ENCODE measurements at regions not wholly inside any gene's neighbourhood (a gene's known extent, or its start where the extent isn't known, plus 50 kb on each side); places are given as distances from the start of the nearest gene placed in this dataset.
A peak's percentile ranks its signal among the peaks of the same experiment; 100 is the strongest.

DNA sequence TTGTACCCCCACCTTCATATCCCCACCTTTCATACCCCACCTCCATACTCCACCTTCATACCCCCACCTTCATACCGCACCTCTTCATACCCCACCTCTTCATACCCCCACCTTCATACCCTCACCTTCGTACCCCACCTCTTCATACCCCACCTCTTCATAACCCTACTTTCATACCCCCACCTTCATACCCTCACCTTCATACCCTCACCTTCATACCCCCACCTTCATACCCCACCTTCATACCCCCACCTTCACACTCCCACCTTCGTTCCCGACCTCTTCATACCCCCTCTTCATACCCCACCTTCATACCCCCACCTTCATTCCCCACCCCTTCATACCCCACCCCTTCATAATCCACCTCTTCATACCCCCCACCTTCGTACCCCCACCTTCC lies 92.9 kb upstream of the NAA20 start:
- H3K27ac ChIP-seq, result no peak overlapping the region
- no peaks in the 10 kb centered on the region for H3K9me3 ChIP-seq
- H3K4me1 ChIP-seq, result peaks cover 49% of the 10 kb centered on the region
- TF ChIP-seq, protein P1, sequence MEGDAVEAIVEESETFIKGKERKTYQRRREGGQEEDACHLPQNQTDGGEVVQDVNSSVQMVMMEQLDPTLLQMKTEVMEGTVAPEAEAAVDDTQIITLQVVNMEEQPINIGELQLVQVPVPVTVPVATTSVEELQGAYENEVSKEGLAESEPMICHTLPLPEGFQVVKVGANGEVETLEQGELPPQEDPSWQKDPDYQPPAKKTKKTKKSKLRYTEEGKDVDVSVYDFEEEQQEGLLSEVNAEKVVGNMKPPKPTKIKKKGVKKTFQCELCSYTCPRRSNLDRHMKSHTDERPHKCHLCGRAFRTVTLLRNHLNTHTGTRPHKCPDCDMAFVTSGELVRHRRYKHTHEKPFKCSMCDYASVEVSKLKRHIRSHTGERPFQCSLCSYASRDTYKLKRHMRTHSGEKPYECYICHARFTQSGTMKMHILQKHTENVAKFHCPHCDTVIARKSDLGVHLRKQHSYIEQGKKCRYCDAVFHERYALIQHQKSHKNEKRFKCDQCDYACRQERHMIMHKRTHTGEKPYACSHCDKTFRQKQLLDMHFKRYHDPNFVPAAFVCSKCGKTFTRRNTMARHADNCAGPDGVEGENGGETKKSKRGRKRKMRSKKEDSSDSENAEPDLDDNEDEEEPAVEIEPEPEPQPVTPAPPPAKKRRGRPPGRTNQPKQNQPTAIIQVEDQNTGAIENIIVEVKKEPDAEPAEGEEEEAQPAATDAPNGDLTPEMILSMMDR (IDR thresholded peaks at IDR 0.05), result no peak
- TF ChIP-seq POLR2A (IDR thresholded peaks at IDR 0.05) (no peak), POLR2AphosphoS5 (IDR thresholded peaks at IDR 0.05) (no peak), EP300 (IDR thresholded peaks at IDR 0.05) (no peak)
- H3K36me3 ChIP-seq, result no peaks in the 10 kb centered on the region
- H3K4me3 ChIP-seq, result no peak overlapping the region
- H3K27me3 ChIP-seq, result no peaks in the 10 kb centered on the region
- WGBS, result 12% methylated on average over 2 of the region's 5 CpGs
- DNase-seq (ENCODE audit: low spot score in 2 of 2), result no peak

DNA sequence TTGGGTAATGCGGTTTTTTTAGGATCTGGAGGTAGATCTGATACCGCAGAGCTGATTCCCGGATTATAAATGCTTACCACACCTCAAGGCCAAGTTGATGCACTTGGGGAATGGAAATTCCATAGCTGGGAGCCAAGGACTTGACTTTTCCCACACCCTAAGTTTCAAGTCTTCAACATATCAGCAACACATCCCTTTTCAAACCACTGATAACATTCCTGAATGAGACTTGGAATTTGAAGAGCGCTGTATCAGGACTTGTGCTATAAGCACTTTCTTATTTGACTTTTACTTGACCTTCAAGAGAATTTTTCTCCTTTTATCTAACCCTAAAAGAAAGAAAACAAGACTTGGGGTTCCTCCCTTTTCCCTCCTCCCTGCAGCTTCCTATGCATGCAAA lies 90.6 kb upstream of the NAA20 start:
- WGBS, result 32% methylated on average over 4 of the region's 4 CpGs
- TF ChIP-seq POLR2A (IDR thresholded peaks at IDR 0.05) (no peak), EP300 (IDR thresholded peaks at IDR 0.05) (no peak), POLR2AphosphoS5 (IDR thresholded peaks at IDR 0.05) (no peak)
- TF ChIP-seq, protein P1 (IDR thresholded peaks at IDR 0.05), result no peak
- Histone ChIP-seq H3K4me3 (no peak overlapping the region), H3K27me3 (no peaks in the 10 kb centered on the region), H3K4me1 (peaks cover 50% of the 10 kb centered on the region), H3K9me3 (no peaks in the 10 kb centered on the region), H3K27ac (no peak overlapping the region), H3K36me3 (no peaks in the 10 kb centered on the region)
- DNase-seq (ENCODE audit: low spot score in 2 of 2), result no peak

DNA sequence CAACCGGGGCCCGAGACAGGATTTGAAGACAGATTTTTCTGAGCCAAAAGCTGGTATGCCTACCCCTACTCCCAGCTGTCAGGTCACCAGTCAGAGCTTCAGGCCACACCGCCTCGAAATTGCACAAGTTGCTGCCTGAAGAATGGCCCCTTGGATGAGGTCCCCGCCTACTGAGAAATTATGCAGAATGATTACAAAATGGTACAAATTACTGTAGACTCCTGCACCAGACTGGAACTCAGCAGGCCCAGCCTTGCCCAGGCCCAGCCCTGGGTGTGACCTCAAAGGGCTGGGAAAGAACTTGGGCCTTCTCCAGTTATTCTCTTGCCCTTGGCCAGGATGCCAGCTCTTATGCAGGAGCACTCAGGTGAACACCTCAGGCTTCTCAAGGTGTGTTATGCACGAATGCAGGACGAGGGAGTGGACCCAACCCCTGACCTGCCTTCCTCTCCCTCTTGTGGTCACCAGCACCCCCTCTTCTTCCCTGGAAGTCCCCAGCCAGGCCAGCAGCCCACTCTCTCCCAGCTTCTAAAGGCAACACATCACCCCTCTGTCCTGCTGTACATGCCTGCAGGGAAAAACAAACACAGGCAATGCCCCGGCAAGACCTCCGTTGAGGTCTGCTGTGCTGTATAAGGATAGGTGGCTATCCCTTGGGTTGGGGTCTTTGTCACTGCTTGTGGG lies 88.7 kb upstream of the NAA20 start:
- H3K4me3 ChIP-seq, result no peak overlapping the region
- peaks cover 69% of the 10 kb centered on the region for H3K4me1 ChIP-seq
- no peak for DNase-seq (ENCODE audit: low spot score in 2 of 2)
- H3K27me3 ChIP-seq, result no peaks in the 10 kb centered on the region
- 54% methylated on average over 9 of the region's 9 CpGs for WGBS
- TF ChIP-seq POLR2AphosphoS5 (IDR thresholded peaks at IDR 0.05), result peak in 1 of 3 donors; percentile 68
- no peak for TF ChIP-seq POLR2A (IDR thresholded peaks at IDR 0.05)
- TF ChIP-seq EP300 (IDR thresholded peaks at IDR 0.05), result no peak
- TF ChIP-seq, protein P1 (IDR thresholded peaks at IDR 0.05), result no peak
- H3K27ac ChIP-seq, result peak overlapping the region; percentile 57
- no peaks in the 10 kb centered on the region for H3K36me3 ChIP-seq
- no peaks in the 10 kb centered on the region for H3K9me3 ChIP-seq

DNA sequence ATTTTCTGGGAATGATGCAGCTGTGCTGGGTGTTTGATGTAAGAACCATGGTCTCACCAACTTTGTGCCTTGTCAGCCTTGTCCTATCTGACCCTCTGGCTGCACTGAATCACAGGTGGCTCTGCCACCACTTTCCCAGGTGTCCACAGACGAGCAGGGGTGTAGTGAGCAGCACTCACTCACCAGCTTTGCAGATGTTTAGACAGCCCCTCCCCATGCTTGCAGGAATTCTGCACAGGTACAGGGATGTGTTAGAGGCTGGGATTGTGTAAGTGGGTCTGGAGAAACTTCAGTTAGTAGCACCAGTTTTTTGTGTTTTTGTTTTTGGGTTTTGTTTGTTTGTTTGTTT lies 88.2 kb upstream of the NAA20 start:
- Histone ChIP-seq H3K4me1 (peaks cover 73% of the 10 kb centered on the region), H3K27ac (peak overlapping the region; percentile 57)

DNA sequence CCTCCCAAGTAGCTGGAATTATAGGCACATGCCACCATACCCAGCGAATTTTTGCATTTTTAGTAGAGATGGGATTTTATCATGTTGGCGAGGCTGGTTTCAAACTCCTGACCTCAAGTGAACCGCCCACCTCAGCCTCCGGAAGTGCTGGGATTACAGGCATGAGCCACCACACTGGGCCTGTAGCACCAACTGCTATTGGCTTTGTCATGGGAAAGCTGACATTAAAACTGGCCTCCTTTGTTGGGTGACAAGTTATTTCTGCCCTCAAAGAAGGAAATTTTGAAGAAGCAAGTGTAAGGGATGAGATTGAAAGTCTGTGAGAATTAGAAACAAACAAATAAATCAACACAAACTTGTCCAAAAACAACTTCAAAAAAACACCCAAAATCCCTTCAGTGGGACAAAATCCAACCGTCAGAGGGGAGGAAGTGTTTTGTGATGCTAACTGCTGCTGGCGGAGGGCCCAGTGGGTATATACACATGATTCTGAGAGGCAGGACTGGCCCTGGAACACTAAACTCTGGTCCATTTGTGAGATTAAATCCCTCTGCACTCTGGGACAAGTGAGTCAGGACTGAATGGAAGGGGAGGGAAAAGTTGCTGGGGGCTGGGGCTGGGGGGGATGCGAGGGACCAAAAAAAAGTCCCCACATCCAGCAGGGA lies 87.5 kb upstream of the NAA20 start:
- Histone ChIP-seq H3K4me1 (peaks cover 79% of the 10 kb centered on the region), H3K36me3 (no peaks in the 10 kb centered on the region), H3K27me3 (no peaks in the 10 kb centered on the region), H3K27ac (peak overlapping the region; percentile 57), H3K4me3 (no peak overlapping the region), H3K9me3 (no peaks in the 10 kb centered on the region)
- no peak for TF ChIP-seq POLR2A (IDR thresholded peaks at IDR 0.05)
- no peak for TF ChIP-seq POLR2AphosphoS5 (IDR thresholded peaks at IDR 0.05)
- no peak for TF ChIP-seq EP300 (IDR thresholded peaks at IDR 0.05)
- TF ChIP-seq, protein P1 (IDR thresholded peaks at IDR 0.05), result no peak
- 68% methylated on average over 7 of the region's 7 CpGs for WGBS
- no peak for DNase-seq (ENCODE audit: low spot score in 2 of 2)

More for the DNA sequence above, 88.2 kb upstream of the NAA20 start:
- 30% methylated on average over 1 of the region's 1 CpG for WGBS
- no peak for DNase-seq (ENCODE audit: low spot score in 2 of 2)
- Histone ChIP-seq H3K27me3 (no peaks in the 10 kb centered on the region), H3K9me3 (no peaks in the 10 kb centered on the region), H3K36me3 (no peaks in the 10 kb centered on the region), H3K4me3 (no peak overlapping the region)
- TF ChIP-seq, protein P1 (IDR thresholded peaks at IDR 0.05), result no peak
- TF ChIP-seq POLR2A (IDR thresholded peaks at IDR 0.05), result no peak
- no peak for TF ChIP-seq EP300 (IDR thresholded peaks at IDR 0.05)
- no peak for TF ChIP-seq POLR2AphosphoS5 (IDR thresholded peaks at IDR 0.05)
